GM12878 (cell line): ENCODE measurements at regions not wholly inside any gene's neighbourhood (a gene's known extent, or its start where the extent isn't known, plus 50 kb on each side); places are given as distances from the start of the nearest gene placed in this dataset.

Source experiments
- ATAC-seq: fragments of 200-7000 bp; cut with Tn5 transposase; 3 replicates; pipeline ENCODE4 v1.9.1; 2020; ENCODE audit warnings: mild to moderate bottlenecking, moderate library complexity
- BruUV-seq: library from RNA; stranded (reverse); fragments of 400-500 nt; replicated peaks from 2 replicates; lab custom pipeline; 2021; lab: Mats Ljungman, UMichigan
- CTCF ChIA-PET: fragments of 300-600 bp; sonication (Branson Sonifier 250); formaldehyde crosslinking; extraction: SDS; loops from one replicate; lab custom pipeline; 2021; ENCODE audit warnings: inconsistent platforms; lab: Yijun Ruan, JAX
- POLR2A ChIA-PET: fragments of 350-600 bp; formaldehyde crosslinking; extraction: SDS; loops from one replicate; lab custom pipeline; 2021; ENCODE audit warnings: inconsistent platforms; lab: Charles Lee
- RAD21 ChIA-PET: fragments of 300-600 bp; sonication (Branson Sonifier 250); formaldehyde crosslinking; loops from one replicate; lab custom pipeline; 2023; ENCODE audit warnings: antibody characterized with exemption; ENCODE audit not compliant: unreplicated experiment; lab: Charles Lee
- SMC1A ChIA-PET: fragments of 300-600 bp; sonication (Branson Sonifier 250); formaldehyde crosslinking; loops from one replicate; lab custom pipeline; 2023; ENCODE audit not compliant: unreplicated experiment, uncharacterized antibody; lab: Charles Lee
- DNase-seq: peaks from one replicate; pipeline ENCODE4 v3.0.0-alpha.2; 2011; ENCODE audit warnings: low read depth, low spot score
- FAIRE-seq: peaks from 3 replicates; lab custom pipeline; 2011; peaks lifted over from hg19 to GRCh38; lab: Jason Lieb, UNC
- H2AFZ ChIP-seq: 2 replicates; pipeline ENCODE4 v1.6.0; 2011; ENCODE audit warnings: low read depth, low read length, control low read depth; ENCODE audit not compliant: control insufficient read depth
- H3K27ac ChIP-seq: 2 replicates; pipeline ENCODE4 v1.5.1; 2011; ENCODE audit warnings: control low read depth; ENCODE audit not compliant: control insufficient read depth, insufficient read depth
- H3K27me3 ChIP-seq, 2 experiments: replicated peaks in 1 of 2; 2 replicates each; pipeline versions ENCODE4 v1.6.0 to v1.6.1; 2011; ENCODE audit warnings: low read length in 1 of 2; ENCODE audit not compliant: control insufficient read depth in 2 of 2, insufficient read depth in 2 of 2
- H3K36me3 ChIP-seq, 2 experiments: 2 replicates each; pipeline ENCODE4 v1.5.1; 2011; ENCODE audit warnings: low read length in 1 of 2; ENCODE audit not compliant: control insufficient read depth in 2 of 2, insufficient read depth in 2 of 2
- H3K4me1 ChIP-seq: 2 replicates; pipeline ENCODE4 v1.6.1; 2011; ENCODE audit warnings: mild to moderate bottlenecking, low read length, moderate library complexity, mixed read lengths; ENCODE audit not compliant: control insufficient read depth, insufficient read depth
- H3K4me2 ChIP-seq: 2 replicates; pipeline ENCODE4 v1.6.0; 2011; ENCODE audit warnings: control low read depth; ENCODE audit not compliant: control insufficient read depth, insufficient read depth
- H3K4me3 ChIP-seq: fragments of 200-600 bp; sonication (generic); 2 replicates; pipeline ENCODE4 v1.5.1; 2016
- H3K79me2 ChIP-seq: 2 replicates; pipeline ENCODE4 v1.6.0; 2011; ENCODE audit warnings: low read length; ENCODE audit not compliant: control insufficient read depth, insufficient read depth
- H3K9ac ChIP-seq: 2 replicates; pipeline ENCODE4 v1.8.0; 2011; ENCODE audit warnings: low read length, control low read depth, mixed read lengths; ENCODE audit not compliant: control insufficient read depth, insufficient read depth
- H3K9me3 ChIP-seq: replicated peaks from 3 replicates; pipeline ENCODE4 v1.5.1; 2011; ENCODE audit warnings: mild to moderate bottlenecking, low read length; ENCODE audit not compliant: control insufficient read depth, insufficient read depth
- H4K20me1 ChIP-seq: 2 replicates; pipeline ENCODE4 v1.6.0; 2011; ENCODE audit not compliant: control insufficient read depth, insufficient read depth
- CHD1 ChIP-seq: IDR thresholded peaks from 2 replicates; pipeline ENCODE4 v1.6.1; 2012; ENCODE audit warnings: low read depth, low read length, improper control_type of control experiment
- HDGF ChIP-seq: fragments of 450-650 bp; IDR thresholded peaks from 2 replicates; pipeline ENCODE4 v1.6.1; 2016; ENCODE audit warnings: antibody characterized with exemption
- IKZF1 ChIP-seq: fragments of 450-650 bp; conservative IDR thresholded peaks from 2 replicates; pipeline ENCODE4 v1.6.1; 2017; ENCODE audit warnings: antibody characterized with exemption, mild to moderate bottlenecking
- NR2C1 ChIP-seq: fragments of 450-650 bp; IDR thresholded peaks from 2 replicates; pipeline ENCODE4 v1.6.1; 2017; ENCODE audit warnings: antibody characterized with exemption, mild to moderate bottlenecking, moderate library complexity
- POLR2AphosphoS5 ChIP-seq: IDR thresholded peaks from 2 replicates; pipeline ENCODE4 v1.6.1; 2011; ENCODE audit warnings: mild to moderate bottlenecking, low read length, inconsistent platforms
- SMC3 ChIP-seq: IDR thresholded peaks from 2 replicates; pipeline ENCODE4 v1.6.1; 2011; ENCODE audit warnings: low read length, improper control_type of control experiment, borderline replicate concordance
- TCF3 ChIP-seq: IDR thresholded peaks from 2 replicates; pipeline ENCODE4 v1.6.1; 2012; ENCODE audit warnings: low read depth, mild to moderate bottlenecking, low read length, borderline replicate concordance; ENCODE audit not compliant: insufficient read depth
- ZBTB33 ChIP-seq: fragments of 450-650 bp; IDR thresholded peaks from 2 replicates; pipeline ENCODE4 v1.6.1; 2017; ENCODE audit warnings: mild to moderate bottlenecking
- ZBTB4 ChIP-seq: fragments of 450-650 bp; formaldehyde crosslinking; IDR thresholded peaks from 2 replicates; pipeline ENCODE4 v1.4.0; 2022; ENCODE audit warnings: mild to moderate bottlenecking, moderate library complexity
- ZNF207 ChIP-seq: fragments of 450-650 bp; IDR thresholded peaks from 2 replicates; pipeline ENCODE4 v1.6.1; 2014; ENCODE audit warnings: antibody characterized with exemption, mild to moderate bottlenecking, borderline replicate concordance
- WGBS: methylation state at CpG from one replicate; pipeline ENCODE4 v1.1.6; 2016; ENCODE audit warnings: low lambda C conversion rate; ENCODE audit not compliant: insufficient replicate concordance, insufficient coverage; ENCODE audit errors: missing lambda C conversion rate; 5-methylcytosine and 5-hydroxymethylcytosine counted together
- in situ Hi-C: fragments of 300-500 bp; cut with MboI; formaldehyde crosslinking; loops from 9 replicates; pipeline ENCODE4 v1.14.3; 2018; ENCODE audit warnings: mixed read lengths
- intact Hi-C: fragments of 100-400 bp; cut with micrococcal nuclease; formaldehyde crosslinking; loops from one replicate; pipeline ENCODE4 v1.14.2; 2022; ENCODE audit not compliant: unreplicated experiment

- ChIA-PET RAD21 (interaction anchor here (0.6 to 1.6 kb wide), 3 partner anchors 15 to 42 kb away, joined by 3 to 4 read pairs (median 3); no protein-coding TSS in a partner anchor), SMC1A (interaction anchor here (0.5 to 1.3 kb wide), 4 partner anchors 10 to 72 kb away, joined by 3 to 5 read pairs (median 4); no protein-coding TSS in a partner anchor), CTCF (interaction anchor here (1.5 kb wide), 1 partner anchor 9 kb away, joined by 9 read pairs; no protein-coding TSS in a partner anchor), POLR2A (no interaction called here)
- Histone ChIP-seq H3K9ac (no peak overlapping the region), H3K27me3 (no peaks in the 10 kb centered on the region), H3K27ac (no peak overlapping the region), H2AFZ (no peak overlapping the region; the same call in 1 of the 2 replicates), H4K20me1 (no peaks in the 10 kb centered on the region), H3K79me2 (no peaks in the 10 kb centered on the region), H3K4me2 (no peak overlapping the region), H3K36me3 (no peaks in the 10 kb centered on the region), H3K9me3 (no peaks in the 10 kb centered on the region; the same call in 2 of the 3 replicates), H3K4me1 (no peaks in the 10 kb centered on the region), H3K4me3 (no peak overlapping the region)
- no TSS peak for BruUV-seq
- intact Hi-C loops (no loop called here), in situ Hi-C loops (no loop called here)
- WGBS, result 20% methylated on average over 9 of the region's 9 CpGs
- FAIRE-seq (no peak), ATAC-seq (peak; percentile 32), DNase-seq (no peak)
- TF ChIP-seq ZBTB33, result no peak
- TF ChIP-seq ZNF207, result no peak
- no peak for TF ChIP-seq NR2C1
- TF ChIP-seq CHD1, result no peak
- TF ChIP-seq SMC3, result no peak
- no peak for TF ChIP-seq ZBTB4 (CRISPR knock-in tag)
- no peak for TF ChIP-seq IKZF1
- TF ChIP-seq HDGF, result no peak
- no peak for TF ChIP-seq POLR2AphosphoS5
- TF ChIP-seq TCF3, result no peak
Measured at GRCh38 chr2:221124532-221125240, 447.4 kb downstream of the EPHA4 start.
